Natural killer cell (primary cell): ENCODE measurements at regions not wholly inside any gene's neighbourhood (a gene's known extent, or its start where the extent isn't known, plus 50 kb on each side); places are given as distances from the start of the nearest gene placed in this dataset.
"Not testable (repeated sequence)": the region's sequence is repeated elsewhere in the genome, so short reads cannot be mapped to it uniquely, and the experiment has no call there.

ENCODE experiments used
- ATAC-seq, 3 donors: fragments of 150-1000 bp in 2 of 3; fragments of 200-7000 bp in 1 of 3; cut with Tn5 transposase; 1 replicate in 1 of 3; 2 replicates in 2 of 3; pipeline ENCODE4 v1.10.0; 2021; ENCODE audit warnings: mild to moderate bottlenecking in 2 of 3, moderate library complexity in 2 of 3
- DNase-seq, 2 donors: peaks; one replicate each; pipeline versions ENCODE4 v3.0.0 to v3.0.0-alpha.2; 2013 to 2021; ENCODE audit warnings: mixed read lengths in 1 of 2
- H3K27ac ChIP-seq: one replicate; pipeline ENCODE4 v1.5.1; 2013; ENCODE audit warnings: mild to moderate bottlenecking, low read length
- H3K27me3 ChIP-seq: one replicate; pipeline ENCODE4 v1.6.1; 2013; ENCODE audit warnings: low read length; ENCODE audit not compliant: control insufficient read depth, insufficient read depth
- H3K36me3 ChIP-seq: one replicate; pipeline ENCODE4 v1.6.1; 2013; ENCODE audit warnings: low read length; ENCODE audit not compliant: control insufficient read depth, insufficient read depth
- H3K4me1 ChIP-seq: one replicate; pipeline ENCODE4 v1.6.1; 2013; ENCODE audit warnings: low read length; ENCODE audit not compliant: control insufficient read depth, insufficient read depth
- H3K4me3 ChIP-seq: one replicate; pipeline ENCODE4 v1.5.1; 2013; ENCODE audit warnings: low read length
- H3K9me3 ChIP-seq: one replicate; pipeline ENCODE4 v1.6.1; 2013; ENCODE audit warnings: low read length; ENCODE audit not compliant: control insufficient read depth, insufficient read depth
- H3K27ac Mint-ChIP-seq, 2 donors: one replicate each; pipeline ENCODE4 v1.8.0; 2022; ENCODE audit warnings: mild to moderate bottlenecking in 2 of 2, mixed read lengths in 2 of 2, moderate library complexity in 1 of 2
- H3K27me3 Mint-ChIP-seq, 2 donors: one replicate each; pipeline ENCODE4 v1.8.0; 2022; ENCODE audit warnings: low read depth in 2 of 2, mixed read lengths in 2 of 2
- H3K36me3 Mint-ChIP-seq: one replicate; pipeline ENCODE4 v1.8.0; 2022; ENCODE audit warnings: mixed read lengths
- H3K4me1 Mint-ChIP-seq, 2 donors: one replicate each; pipeline ENCODE4 v1.8.0; 2022; ENCODE audit warnings: mixed read lengths in 2 of 2
- H3K4me3 Mint-ChIP-seq: one replicate; pipeline ENCODE4 v1.8.0; 2022; ENCODE audit warnings: mild to moderate bottlenecking, moderate library complexity, mixed read lengths
- H3K9me3 Mint-ChIP-seq, 2 donors: one replicate each; pipeline ENCODE4 v1.8.0; 2022; ENCODE audit warnings: mixed read lengths in 2 of 2
- WGBS: methylation state at CpG from one replicate; pipeline ENCODE4 v1.1.7; 2013; ENCODE audit warnings: missing lambda C conversion rate; ENCODE audit not compliant: insufficient coverage; 5-methylcytosine and 5-hydroxymethylcytosine counted together
- intact Hi-C: fragments of 100-400 bp; cut with micrococcal nuclease; formaldehyde crosslinking; loops from one replicate; pipeline ENCODE4 v1.14.2; 2022
- TF ChIP-seq, protein P1 (sequence below): fragments of 200-600 bp; IDR thresholded peaks from one replicate; pipeline ENCODE4 v1.8.0; 2022; ENCODE audit warnings: antibody characterized with exemption

DNA sequence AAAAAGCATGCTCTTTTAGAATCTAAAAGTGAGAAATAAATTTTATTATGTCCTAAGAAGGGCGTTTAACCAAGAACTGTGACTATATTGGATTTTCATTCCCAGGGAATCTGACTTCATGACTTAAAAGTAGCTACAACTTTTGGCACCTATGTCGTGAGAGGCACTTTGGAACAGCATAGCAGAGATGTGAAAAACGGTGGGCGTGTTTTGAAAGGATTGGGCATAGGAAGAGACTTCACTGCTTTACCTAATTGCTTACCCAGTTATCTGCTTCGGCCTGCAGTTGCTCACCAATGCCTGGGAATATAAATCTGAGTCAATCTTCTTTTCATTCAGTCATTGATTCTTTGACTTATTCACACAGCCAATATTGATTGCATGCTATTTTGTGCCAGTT is 363.4 kb downstream of the DNAH5 start:
- no peak overlapping the region for H3K27ac Mint-ChIP-seq
- no peak for DNase-seq
- no peaks in the 10 kb centered on the region for H3K36me3 ChIP-seq
- H3K4me3 ChIP-seq: no peak overlapping the region
- no peak for ATAC-seq
- no peaks in the 10 kb centered on the region for H3K9me3 ChIP-seq
- TF ChIP-seq, protein P1, sequence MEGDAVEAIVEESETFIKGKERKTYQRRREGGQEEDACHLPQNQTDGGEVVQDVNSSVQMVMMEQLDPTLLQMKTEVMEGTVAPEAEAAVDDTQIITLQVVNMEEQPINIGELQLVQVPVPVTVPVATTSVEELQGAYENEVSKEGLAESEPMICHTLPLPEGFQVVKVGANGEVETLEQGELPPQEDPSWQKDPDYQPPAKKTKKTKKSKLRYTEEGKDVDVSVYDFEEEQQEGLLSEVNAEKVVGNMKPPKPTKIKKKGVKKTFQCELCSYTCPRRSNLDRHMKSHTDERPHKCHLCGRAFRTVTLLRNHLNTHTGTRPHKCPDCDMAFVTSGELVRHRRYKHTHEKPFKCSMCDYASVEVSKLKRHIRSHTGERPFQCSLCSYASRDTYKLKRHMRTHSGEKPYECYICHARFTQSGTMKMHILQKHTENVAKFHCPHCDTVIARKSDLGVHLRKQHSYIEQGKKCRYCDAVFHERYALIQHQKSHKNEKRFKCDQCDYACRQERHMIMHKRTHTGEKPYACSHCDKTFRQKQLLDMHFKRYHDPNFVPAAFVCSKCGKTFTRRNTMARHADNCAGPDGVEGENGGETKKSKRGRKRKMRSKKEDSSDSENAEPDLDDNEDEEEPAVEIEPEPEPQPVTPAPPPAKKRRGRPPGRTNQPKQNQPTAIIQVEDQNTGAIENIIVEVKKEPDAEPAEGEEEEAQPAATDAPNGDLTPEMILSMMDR: no peak
- no peaks in the 10 kb centered on the region for H3K4me1 Mint-ChIP-seq
- intact Hi-C loops: no loop called here
- H3K27ac ChIP-seq: no peak overlapping the region
- no peak overlapping the region for H3K4me3 Mint-ChIP-seq
- no peaks in the 10 kb centered on the region for H3K27me3 ChIP-seq
- H3K9me3 Mint-ChIP-seq: peaks cover 3 to 6% of the 10 kb centered on the region in 2 donors
- H3K4me1 ChIP-seq: no peaks in the 10 kb centered on the region
- H3K27me3 Mint-ChIP-seq: no peaks in the 10 kb centered on the region
- H3K36me3 Mint-ChIP-seq: no peaks in the 10 kb centered on the region
- 71% methylated on average over 5 of the region's 5 CpGs for WGBS

DNA sequence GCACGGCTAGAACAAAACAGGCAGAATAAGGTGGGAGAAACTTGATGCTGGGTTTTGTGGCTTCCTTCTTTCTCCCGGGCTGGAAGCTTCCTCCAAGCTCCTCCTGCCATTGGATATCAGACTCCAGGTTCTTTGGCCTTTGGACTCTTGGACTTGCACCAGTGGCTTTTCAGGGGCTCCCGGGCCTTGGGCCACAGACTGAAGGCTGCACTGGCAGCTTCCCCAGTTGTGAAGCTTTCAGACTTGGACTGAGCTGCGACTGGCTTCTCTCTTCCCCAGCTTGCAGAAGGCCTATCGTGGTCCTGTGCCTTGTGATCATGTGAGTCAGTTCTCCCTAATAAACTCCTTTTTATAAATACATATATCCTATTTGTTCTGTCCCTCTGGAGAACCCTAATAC is 364.4 kb downstream of the DNAH5 start:
- Histone ChIP-seq H3K4me1 (no peaks in the 10 kb centered on the region), H3K27ac (no peak overlapping the region), H3K4me3 (no peak overlapping the region), H3K36me3 (no peaks in the 10 kb centered on the region), H3K9me3 (no peaks in the 10 kb centered on the region), H3K27me3 (no peaks in the 10 kb centered on the region)
- intact Hi-C loops: no loop called here
- Mint-ChIP-seq H3K27me3 (no peaks in the 10 kb centered on the region), H3K36me3 (no peaks in the 10 kb centered on the region), H3K9me3 (peaks cover 0 to 6% of the 10 kb centered on the region in 2 donors), H3K4me1 (no peaks in the 10 kb centered on the region), H3K4me3 (no peak overlapping the region), H3K27ac (no peak overlapping the region)
- 81% methylated on average over 5 of the region's 5 CpGs for whole genome bisulfite sequencing
- DNase-seq (no peak), ATAC-seq (no peak)
- TF ChIP-seq, protein P1: no peak

DNA sequence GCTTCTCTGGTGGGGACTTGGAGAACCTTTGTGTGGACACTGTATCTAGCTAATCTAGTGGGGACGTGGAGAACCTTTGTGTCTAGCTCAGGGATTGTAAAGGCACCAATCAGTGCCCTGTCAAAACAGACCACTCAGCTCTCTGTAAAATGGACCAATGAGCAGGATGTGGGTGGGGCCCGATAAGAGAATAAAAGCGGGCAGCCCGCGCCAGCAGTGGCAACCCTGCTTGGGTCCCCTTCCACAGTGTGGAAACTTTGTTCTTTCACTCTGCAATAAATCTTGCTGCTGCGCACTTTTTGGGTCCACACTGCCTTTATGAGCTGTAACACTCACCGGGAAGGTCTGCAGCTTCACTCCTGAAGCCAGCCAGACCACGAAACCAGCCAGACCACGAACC is 365.4 kb downstream of the DNAH5 start:
- 84% methylated on average over 9 of the region's 9 CpGs for WGBS
- H3K4me3 Mint-ChIP-seq, H3K4me1 Mint-ChIP-seq, H3K36me3 Mint-ChIP-seq, H3K4me3 ChIP-seq, H3K27ac ChIP-seq, DNase-seq, H3K9me3 Mint-ChIP-seq, H3K27me3 ChIP-seq, H3K9me3 ChIP-seq, intact Hi-C loops, ATAC-seq, H3K27me3 Mint-ChIP-seq, H3K4me1 ChIP-seq, H3K36me3 ChIP-seq, H3K27ac Mint-ChIP-seq: not testable (repeated sequence)

DNA sequence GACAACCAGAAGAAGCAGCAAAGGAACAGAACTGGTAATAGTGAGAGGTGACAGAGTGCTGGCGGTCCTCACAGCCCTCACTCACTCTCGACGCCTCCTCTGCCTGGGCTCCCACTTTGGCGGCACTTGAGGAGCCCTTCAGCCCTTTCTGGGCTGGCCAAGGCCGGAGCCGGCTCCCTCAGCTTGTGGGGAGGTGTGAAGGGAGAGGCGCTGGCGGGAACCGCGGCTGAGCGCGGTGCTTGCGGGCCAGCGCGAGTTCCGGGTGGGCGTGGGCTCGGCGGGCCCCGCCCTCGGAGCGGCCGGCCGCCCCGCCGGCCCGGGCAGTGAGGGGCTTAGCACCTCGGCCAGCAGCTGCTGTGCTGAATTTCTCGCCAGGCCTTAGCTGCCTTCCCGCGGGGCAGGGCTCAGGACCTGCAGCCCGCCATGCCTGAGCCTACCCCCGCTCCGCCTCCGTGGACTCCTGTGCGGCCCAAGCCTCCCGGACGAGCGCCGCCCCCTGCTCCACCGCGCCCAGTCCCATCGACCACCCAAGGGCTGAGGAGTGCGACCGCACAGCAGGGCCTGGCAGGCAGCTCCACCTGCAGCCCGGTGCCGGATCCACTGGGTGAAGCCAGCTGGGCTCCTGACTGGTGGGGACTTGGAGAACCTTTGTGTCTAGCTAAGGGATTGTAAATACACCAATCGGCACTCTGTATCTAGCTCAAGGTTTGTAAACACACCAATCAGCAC is 366.0 kb downstream of the DNAH5 start:
- H3K36me3 ChIP-seq, intact Hi-C loops, H3K9me3 Mint-ChIP-seq, H3K27ac Mint-ChIP-seq, ATAC-seq, H3K27me3 Mint-ChIP-seq, H3K4me3 ChIP-seq, H3K4me1 ChIP-seq, H3K27ac ChIP-seq, H3K4me1 Mint-ChIP-seq, H3K27me3 ChIP-seq, H3K4me3 Mint-ChIP-seq, DNase-seq, H3K36me3 Mint-ChIP-seq, H3K9me3 ChIP-seq: not testable (repeated sequence)
- 89% methylated on average over 47 of the region's 48 CpGs for WGBS
